H1 (cell line): ENCODE measurements at regions not wholly inside any gene's neighbourhood (a gene's known extent, or its start where the extent isn't known, plus 50 kb on each side); places are given as distances from the start of the nearest gene placed in this dataset.

Experiments used
- CTCF ChIA-PET: fragments of 300-600 bp; sonication (Branson Sonifier 250); formaldehyde crosslinking; loops from one replicate; lab custom pipeline; 2021; ENCODE audit not compliant: partially characterized antibody; lab: Charles Lee
- POLR2A ChIA-PET: fragments of 300-600 bp; sonication (Branson Sonifier 250); formaldehyde crosslinking; loops from one replicate; lab custom pipeline; 2021; ENCODE audit warnings: inconsistent platforms; ENCODE audit not compliant: partially characterized antibody; lab: Charles Lee
- DNase-seq, 2 experiments: peaks; one replicate each; pipeline versions ENCODE4 v3.0.0 to v3.0.0-alpha.2; 2010 to 2022; ENCODE audit warnings: low spot score in 2 of 2, low read depth in 1 of 2, mixed read lengths in 1 of 2
- FAIRE-seq: peaks from 2 replicates; lab custom pipeline; 2011; peaks lifted over from hg19 to GRCh38; lab: Jason Lieb, UNC
- H2AFZ ChIP-seq: 2 replicates; pipeline ENCODE4 v1.8.1; 2012; ENCODE audit warnings: low read length, inconsistent platforms
- H2AK5ac ChIP-seq: 2 replicates; pipeline ENCODE4 v1.6.1; 2013; ENCODE audit warnings: low read depth, low read length
- H2BK120ac ChIP-seq: replicated peaks from 2 replicates; pipeline ENCODE3; 2013; ENCODE audit warnings: low read depth, low read length, inconsistent platforms
- H2BK12ac ChIP-seq: 2 replicates; pipeline ENCODE4 v1.6.1; 2013; ENCODE audit warnings: low read depth, low read length
- H2BK15ac ChIP-seq: 2 replicates; pipeline ENCODE4 v1.6.1; 2013; ENCODE audit warnings: low read length
- H2BK20ac ChIP-seq: 2 replicates; pipeline ENCODE4 v1.6.1; 2013; ENCODE audit warnings: low read length
- H2BK5ac ChIP-seq: 2 replicates; pipeline ENCODE4 v1.6.1; 2013; ENCODE audit warnings: low read depth, low read length
- H3K14ac ChIP-seq: 2 replicates; pipeline ENCODE4 v1.6.1; 2013; ENCODE audit warnings: inconsistent platforms; ENCODE audit not compliant: insufficient read length
- H3K18ac ChIP-seq: 2 replicates; pipeline ENCODE4 v1.6.1; 2013; ENCODE audit warnings: low read length; ENCODE audit errors: extremely low read depth
- H3K23ac ChIP-seq: 2 replicates; pipeline ENCODE4 v1.6.1; 2013; ENCODE audit warnings: inconsistent platforms; ENCODE audit not compliant: insufficient read length
- H3K23me2 ChIP-seq: 2 replicates; pipeline ENCODE4 v1.6.1; 2013; ENCODE audit warnings: low read depth, low read length
- H3K27ac ChIP-seq: 2 replicates; pipeline ENCODE4 v1.6.1; 2011; ENCODE audit warnings: low read depth, low read length, inconsistent platforms
- H3K27me3 ChIP-seq, 4 experiments: replicated peaks in 1 of 4; 1 replicate in 1 of 4; 2 replicates in 3 of 4; pipeline versions ENCODE4 v1.6.1 to v1.8.1; 2011 to 2013; ENCODE audit warnings: low read length in 3 of 4, mild to moderate bottlenecking in 3 of 4, inconsistent platforms in 2 of 4, mixed read lengths in 2 of 4, moderate library complexity in 1 of 4; ENCODE audit not compliant: control insufficient read depth in 3 of 4, insufficient read depth in 3 of 4; ENCODE audit errors: extremely low read depth in 1 of 4
- H3K36me3 ChIP-seq, 4 experiments: 2 replicates each; pipeline versions ENCODE4 v1.6.1 to v1.8.1; 2011 to 2013; ENCODE audit warnings: mild to moderate bottlenecking in 4 of 4, low read length in 3 of 4, moderate library complexity in 2 of 4, control low read depth in 1 of 4, inconsistent platforms in 1 of 4; ENCODE audit not compliant: insufficient read depth in 4 of 4, control insufficient read depth in 2 of 4
- H3K4ac ChIP-seq: replicated peaks from 2 replicates; pipeline ENCODE3; 2013; ENCODE audit warnings: low read length, low read depth, mixed read lengths, inconsistent platforms; ENCODE audit not compliant: insufficient read length
- H3K4me1 ChIP-seq, 4 experiments: replicated peaks in 1 of 4; 1 replicate in 1 of 4; 2 replicates in 3 of 4; pipeline versions ENCODE4 v1.6.1 to v1.8.1; 2011 to 2013; ENCODE audit warnings: low read length in 3 of 4, inconsistent platforms in 2 of 4, mixed read lengths in 1 of 4; ENCODE audit not compliant: insufficient read depth in 4 of 4, control insufficient read depth in 3 of 4
- H3K4me2 ChIP-seq, 2 experiments: 2 replicates each; pipeline versions ENCODE4 v1.6.1 to v1.8.1; 2011 to 2013; ENCODE audit warnings: low read depth in 2 of 2, low read length in 2 of 2, control low read depth in 1 of 2, inconsistent platforms in 1 of 2, mild to moderate bottlenecking in 1 of 2; ENCODE audit not compliant: insufficient read depth in 1 of 2
- H3K4me3 ChIP-seq, 4 experiments: fragments of 200-600, 300-600 bp in 1 of 4; sonication (generic), shearing (Covaris generic), sonication (Bioruptor Twin) in 1 of 4; 2 replicates each; pipeline versions ENCODE4 v1.5.1 to v1.8.1; 2011 to 2016; ENCODE audit warnings: low read length in 4 of 4, low read depth in 3 of 4, control low read depth in 2 of 4, inconsistent platforms in 2 of 4, mild to moderate bottlenecking in 2 of 4, mixed read lengths in 1 of 4, moderate library complexity in 1 of 4; ENCODE audit not compliant: insufficient read depth in 2 of 4; ENCODE audit errors: extremely low read depth in 1 of 4
- H3K56ac ChIP-seq: replicated peaks from 2 replicates; pipeline ENCODE3; 2013; ENCODE audit warnings: low read depth, mild to moderate bottlenecking, mixed read lengths, low read length, inconsistent platforms; ENCODE audit not compliant: insufficient read length
- H3K79me1 ChIP-seq: 2 replicates; pipeline ENCODE4 v1.6.1; 2013; ENCODE audit warnings: low read depth, low read length, control low read depth
- H3K79me2 ChIP-seq, 2 experiments: 2 replicates each; pipeline versions ENCODE4 v1.6.1 to v1.8.1; 2012 to 2013; ENCODE audit warnings: low read length in 2 of 2, mild to moderate bottlenecking in 2 of 2, inconsistent platforms in 1 of 2; ENCODE audit not compliant: insufficient read depth in 2 of 2, control insufficient read depth in 1 of 2
- H3K9ac ChIP-seq, 4 experiments: replicated peaks in 1 of 4; 1 replicate in 1 of 4; 2 replicates in 3 of 4; pipeline versions ENCODE4 v1.6.1 to v1.8.1; 2011 to 2013; ENCODE audit warnings: low read depth in 3 of 4, low read length in 3 of 4, control low read depth in 2 of 4, mild to moderate bottlenecking in 2 of 4, moderate library complexity in 2 of 4, inconsistent platforms in 1 of 4; ENCODE audit errors: extremely low read depth in 1 of 4
- H3K9me3 ChIP-seq, 2 experiments: 2 replicates each; pipeline versions ENCODE4 v1.6.1 to v1.8.1; 2012 to 2013; ENCODE audit warnings: mild to moderate bottlenecking in 2 of 2, moderate library complexity in 2 of 2, control low read depth in 1 of 2, inconsistent platforms in 1 of 2, low read depth in 1 of 2, low read length in 1 of 2, mixed read lengths in 1 of 2; ENCODE audit not compliant: insufficient read depth in 2 of 2
- H4K20me1 ChIP-seq, 2 experiments: replicated peaks in 1 of 2; 2 replicates each; pipeline versions ENCODE3 to v1.8.1; 2011 to 2013; ENCODE audit warnings: inconsistent platforms in 2 of 2, low read length in 2 of 2, mild to moderate bottlenecking in 1 of 2; ENCODE audit not compliant: insufficient read depth in 2 of 2, control insufficient read depth in 1 of 2
- H4K5ac ChIP-seq: 2 replicates; pipeline ENCODE4 v1.6.1; 2013; ENCODE audit warnings: low read length, low read depth, mixed read lengths, inconsistent platforms; ENCODE audit not compliant: insufficient read length
- H4K8ac ChIP-seq: 2 replicates; pipeline ENCODE4 v1.8.0; 2013; ENCODE audit warnings: mild to moderate bottlenecking, moderate library complexity, low read length, inconsistent platforms; ENCODE audit not compliant: insufficient read depth; ENCODE audit errors: extremely low read depth
- H4K91ac ChIP-seq: replicated peaks from 2 replicates; pipeline ENCODE3; 2013; ENCODE audit warnings: low read length, mixed read lengths, inconsistent platforms; ENCODE audit not compliant: insufficient read length
- CBX8 ChIP-seq: fragments of 300-800, 300-1000 bp; sonication (generic); IDR thresholded peaks from 2 replicates; pipeline ENCODE4 v1.7.1; 2016; ENCODE audit warnings: low read depth, low read length, borderline replicate concordance
- CHD1 ChIP-seq: IDR thresholded peaks from 2 replicates; pipeline ENCODE4 v1.6.1; 2012; ENCODE audit warnings: low read depth, low read length, improper control_type of control experiment
- CTCF ChIP-seq, 3 experiments: IDR thresholded peaks; 1 replicate in 2 of 3; 2 replicates in 1 of 3; pipeline versions ENCODE4 v1.5.1 to v1.6.1; 2011; ENCODE audit warnings: low read length in 3 of 3, mild to moderate bottlenecking in 3 of 3, inconsistent platforms in 2 of 3, low read depth in 1 of 3, moderate library complexity in 1 of 3; ENCODE audit not compliant: insufficient read depth in 1 of 3; ENCODE audit errors: control extremely low read depth in 1 of 3
- EZH2 ChIP-seq: fragments of 200-600 bp; sonication (generic); IDR thresholded peaks from 2 replicates; pipeline ENCODE4 v1.7.1; 2012; ENCODE audit warnings: low read depth, mild to moderate bottlenecking, moderate library complexity, low read length, inconsistent platforms; ENCODE audit not compliant: severe bottlenecking
- GTF2F1 ChIP-seq: IDR thresholded peaks from 2 replicates; pipeline ENCODE4 v1.6.1; 2012; ENCODE audit warnings: low read depth, low read length, improper control_type of control experiment, borderline replicate concordance
- JUND ChIP-seq: IDR thresholded peaks from 2 replicates; pipeline ENCODE4 v1.6.1; 2011; ENCODE audit warnings: mild to moderate bottlenecking, improper control_type of control experiment, low read length
- NANOG ChIP-seq: IDR thresholded peaks from 2 replicates; pipeline ENCODE4 v1.6.1; 2011; ENCODE audit warnings: low read length, low read depth, mild to moderate bottlenecking, inconsistent platforms; ENCODE audit not compliant: insufficient read depth, poor library complexity, severe bottlenecking
- RAD21 ChIP-seq, 2 experiments: IDR thresholded peaks in 1 of 2; conservative IDR thresholded peaks in 1 of 2; 2 replicates each; pipeline ENCODE4 v1.6.1; 2011; ENCODE audit warnings: low read depth in 2 of 2, low read length in 2 of 2, improper control_type of control experiment in 1 of 2, inconsistent platforms in 1 of 2, mild to moderate bottlenecking in 1 of 2, moderate library complexity in 1 of 2
- RBBP5 ChIP-seq: IDR thresholded peaks from 2 replicates; pipeline ENCODE4 v1.7.1; 2012; ENCODE audit warnings: low read depth, mild to moderate bottlenecking, inconsistent platforms, low read length, moderate library complexity, borderline replicate concordance
- SP4 ChIP-seq: IDR thresholded peaks from 2 replicates; pipeline ENCODE4 v1.6.1; 2012; ENCODE audit warnings: low read length, inconsistent platforms
- TAF1 ChIP-seq: IDR thresholded peaks from 2 replicates; pipeline ENCODE4 v1.6.1; 2011; ENCODE audit warnings: mild to moderate bottlenecking, low read depth, low read length
- WGBS, 2 experiments: shearing (Covaris generic) in 1 of 2; methylation state at CpG; one replicate each; pipeline versions ENCODE4 v1.1.6 to v1.1.7; 2013 to 2015; ENCODE audit warnings: low lambda C conversion rate in 2 of 2, mixed read lengths in 2 of 2, inconsistent platforms in 1 of 2, low coverage in 1 of 2, missing lambda C conversion rate in 1 of 2; ENCODE audit not compliant: insufficient replicate concordance in 2 of 2, insufficient coverage in 1 of 2, insufficient read length in 1 of 2; ENCODE audit errors: extremely low coverage in 1 of 2, missing lambda C conversion rate in 1 of 2; 5-methylcytosine and 5-hydroxymethylcytosine counted together

DNA sequence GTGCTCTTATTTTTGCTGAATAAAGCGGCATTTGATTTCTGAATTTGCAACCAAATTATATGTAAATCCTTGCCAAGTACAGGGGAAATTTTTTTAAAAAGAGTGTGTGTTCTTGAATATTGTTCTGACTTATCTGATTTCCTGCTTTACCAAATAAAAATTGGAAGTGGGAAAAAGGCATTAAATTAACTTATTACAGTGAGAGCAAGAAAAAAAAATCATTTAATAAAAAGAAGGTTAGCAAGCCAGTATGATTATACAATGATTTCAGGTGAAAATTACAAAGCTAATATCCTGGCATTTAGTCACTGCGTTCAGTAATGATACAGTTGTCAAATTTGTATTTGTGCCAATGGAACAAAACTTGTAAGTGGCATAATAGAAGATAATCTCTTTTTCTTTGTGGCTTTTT, 82.1 kb upstream of the PPARA start:
- POLR2A ChIA-PET: no interaction called here
- Histone ChIP-seq H3K4me2 (no peak overlapping the region), H3K27me3 (peaks cover 8 to 57% (median 38%) of the 10 kb centered on the region in 4 experiments)
- no peak for TF ChIP-seq RBBP5
- no peak for TF ChIP-seq CTCF (IDR thresholded peaks at IDR 0.05; ENCODE audit: control extremely low read depth in 1 of 3, insufficient read depth in 1 of 3, low read depth in 1 of 3, low read length in 3 of 3)
- no peak for TF ChIP-seq RAD21 (IDR thresholded peaks at IDR 0.05 in 1 of 2, conservative IDR thresholded peaks at IDR 0.05 in 1 of 2; ENCODE audit: low read depth in 2 of 2, low read length in 2 of 2)
- no peak for TF ChIP-seq TAF1
- no peak for TF ChIP-seq GTF2F1
- TF ChIP-seq CHD1: no peak
- no peak for TF ChIP-seq EZH2
- TF ChIP-seq NANOG: no peak
- no peak for TF ChIP-seq SP4
- no peak for TF ChIP-seq JUND
- TF ChIP-seq CBX8: no peak

More for the DNA sequence above, 82.1 kb upstream of the PPARA start:
- Histone ChIP-seq H3K23me2 (peaks cover 15% of the 10 kb centered on the region; the same call in 1 of the 2 replicates), H2BK20ac (no peak overlapping the region), H3K79me1 (no peaks in the 10 kb centered on the region), H4K91ac (no peak overlapping the region), H4K5ac (no peak overlapping the region), H3K4me3 (no peak overlapping the region), H2BK120ac (no peak overlapping the region), H3K18ac (no peak overlapping the region), H3K9me3 (no peaks in the 10 kb centered on the region), H3K36me3 (no peaks in the 10 kb centered on the region; a peak in 1 of 8 replicates), H3K4ac (no peak overlapping the region), H3K79me2 (peaks cover 0 to 9% of the 10 kb centered on the region in 2 experiments; a peak in 3 of 4 replicates), H3K27ac (no peak overlapping the region), H3K23ac (no peak overlapping the region), H3K56ac (no peak overlapping the region), H2BK5ac (no peak overlapping the region), H4K20me1 (no peaks in the 10 kb centered on the region), H3K4me1 (peaks cover 0 to 10% (median 5%) of the 10 kb centered on the region in 4 experiments; a peak in 4 of 7 replicates), H2AFZ (no peak overlapping the region), H2AK5ac (no peak overlapping the region), H2BK12ac (no peak overlapping the region), H2BK15ac (no peak overlapping the region), H3K9ac (no peak overlapping the region), H3K14ac (no peak overlapping the region), H4K8ac (no peak overlapping the region)
- DNase-seq (no peak), FAIRE-seq (no peak)
- CTCF ChIA-PET: no interaction called here
- 88% methylated on average over 2 of the region's 2 CpGs; no CpG with 5 or more reads in 1 of the 2 experiments for WGBS, 2 experiments
